ENCODE measurements at regions not wholly inside any gene's neighbourhood (a gene's known extent, or its start where the extent isn't known, plus 50 kb on each side); places are given as distances from the start of the nearest gene placed in this dataset.

DNA sequence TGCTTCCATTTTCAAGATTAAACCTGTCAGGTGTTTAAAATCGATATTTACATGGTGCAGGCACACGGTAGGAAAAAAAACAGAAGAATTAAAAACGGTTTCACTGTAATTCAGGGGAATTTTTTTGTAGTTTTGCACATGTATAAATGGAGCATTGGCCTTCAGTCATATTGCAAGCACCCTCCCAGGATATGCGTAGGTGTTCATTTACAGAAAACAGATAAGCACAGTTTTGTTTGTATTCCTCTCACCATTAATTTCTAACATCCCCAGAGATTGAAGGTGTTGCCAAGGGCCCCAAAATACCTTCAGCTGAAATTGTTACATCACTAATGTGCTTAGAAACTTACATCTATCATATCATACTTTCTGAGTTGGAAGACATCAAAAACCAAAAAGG lies 427.1 kb upstream of the NR2F2 start:
- H3K4me3 ChIP-seq (ENCODE audit: low read depth in 2 of 2, low read length in 1 of 2): no peak overlapping the region
- ChIA-PET POLR2A (no interaction called here), CTCF (interaction anchor here (0.7 kb wide), 1 partner anchor 8 kb away, joined by 3 read pairs; no protein-coding TSS in a partner anchor)
- H3K4me1 ChIP-seq (ENCODE audit: control insufficient read depth in 1 of 2, insufficient read depth in 2 of 2, low read depth in 1 of 2, low read length in 1 of 2): no peaks in the 10 kb centered on the region
- no peaks in the 10 kb centered on the region for H3K9me2 ChIP-seq
- 20% methylated on average over 4 of the region's 4 CpGs for WGBS (ENCODE audit: low lambda C conversion rate)
- H3K27me3 ChIP-seq (ENCODE audit: insufficient read depth): no peaks in the 10 kb centered on the region
- no peaks in the 10 kb centered on the region for H3F3A ChIP-seq (replicated peaks; ENCODE audit: insufficient read depth)
- H3K27ac ChIP-seq (ENCODE audit: low read depth in 2 of 2, low read length in 1 of 2): no peak overlapping the region
- TF ChIP-seq SMC3 (IDR thresholded peaks at IDR 0.05; ENCODE audit: low read depth, low read length) (no peak), GABPA (IDR thresholded peaks at IDR 0.05; ENCODE audit: low read depth) (no peak), POLR2AphosphoS5 (IDR thresholded peaks at IDR 0.05; ENCODE audit: low read depth, low read length) (no peak), RAD21 (IDR thresholded peaks at IDR 0.05; ENCODE audit: low read length) (no peak), MEF2A (IDR thresholded peaks at IDR 0.05; ENCODE audit: borderline replicate concordance, low read depth) (no peak), RXRA (IDR thresholded peaks at IDR 0.05; ENCODE audit: borderline replicate concordance, low read depth) (no peak), FOXM1 (IDR thresholded peaks at IDR 0.05; ENCODE audit: low read depth) (no peak), YY1 (IDR thresholded peaks at IDR 0.05; ENCODE audit: low read depth) (no peak), CHD2 (IDR thresholded peaks at IDR 0.05; ENCODE audit: low read length, partially characterized antibody) (no peak), RCOR1 (IDR thresholded peaks at IDR 0.05; ENCODE audit: low read length) (no peak), NRF1 (IDR thresholded peaks at IDR 0.05; ENCODE audit: low read depth, low read length) (no peak), SIN3A (IDR thresholded peaks at IDR 0.05; ENCODE audit: borderline replicate concordance, low read depth, low read length) (no peak), JUND (IDR thresholded peaks at IDR 0.05) (no peak), GATA2 (CRISPR knock-in tag; IDR thresholded peaks at IDR 0.05) (no peak), EZH2phosphoT487 (IDR thresholded peaks at IDR 0.05; ENCODE audit: borderline replicate concordance, low read depth) (no peak), FOXJ3 (CRISPR knock-in tag; IDR thresholded peaks at IDR 0.05) (no peak)
- TF ChIP-seq, protein P1, sequence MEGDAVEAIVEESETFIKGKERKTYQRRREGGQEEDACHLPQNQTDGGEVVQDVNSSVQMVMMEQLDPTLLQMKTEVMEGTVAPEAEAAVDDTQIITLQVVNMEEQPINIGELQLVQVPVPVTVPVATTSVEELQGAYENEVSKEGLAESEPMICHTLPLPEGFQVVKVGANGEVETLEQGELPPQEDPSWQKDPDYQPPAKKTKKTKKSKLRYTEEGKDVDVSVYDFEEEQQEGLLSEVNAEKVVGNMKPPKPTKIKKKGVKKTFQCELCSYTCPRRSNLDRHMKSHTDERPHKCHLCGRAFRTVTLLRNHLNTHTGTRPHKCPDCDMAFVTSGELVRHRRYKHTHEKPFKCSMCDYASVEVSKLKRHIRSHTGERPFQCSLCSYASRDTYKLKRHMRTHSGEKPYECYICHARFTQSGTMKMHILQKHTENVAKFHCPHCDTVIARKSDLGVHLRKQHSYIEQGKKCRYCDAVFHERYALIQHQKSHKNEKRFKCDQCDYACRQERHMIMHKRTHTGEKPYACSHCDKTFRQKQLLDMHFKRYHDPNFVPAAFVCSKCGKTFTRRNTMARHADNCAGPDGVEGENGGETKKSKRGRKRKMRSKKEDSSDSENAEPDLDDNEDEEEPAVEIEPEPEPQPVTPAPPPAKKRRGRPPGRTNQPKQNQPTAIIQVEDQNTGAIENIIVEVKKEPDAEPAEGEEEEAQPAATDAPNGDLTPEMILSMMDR (IDR thresholded peaks at IDR 0.05): no peak
- TF ChIP-seq, protein P2, sequence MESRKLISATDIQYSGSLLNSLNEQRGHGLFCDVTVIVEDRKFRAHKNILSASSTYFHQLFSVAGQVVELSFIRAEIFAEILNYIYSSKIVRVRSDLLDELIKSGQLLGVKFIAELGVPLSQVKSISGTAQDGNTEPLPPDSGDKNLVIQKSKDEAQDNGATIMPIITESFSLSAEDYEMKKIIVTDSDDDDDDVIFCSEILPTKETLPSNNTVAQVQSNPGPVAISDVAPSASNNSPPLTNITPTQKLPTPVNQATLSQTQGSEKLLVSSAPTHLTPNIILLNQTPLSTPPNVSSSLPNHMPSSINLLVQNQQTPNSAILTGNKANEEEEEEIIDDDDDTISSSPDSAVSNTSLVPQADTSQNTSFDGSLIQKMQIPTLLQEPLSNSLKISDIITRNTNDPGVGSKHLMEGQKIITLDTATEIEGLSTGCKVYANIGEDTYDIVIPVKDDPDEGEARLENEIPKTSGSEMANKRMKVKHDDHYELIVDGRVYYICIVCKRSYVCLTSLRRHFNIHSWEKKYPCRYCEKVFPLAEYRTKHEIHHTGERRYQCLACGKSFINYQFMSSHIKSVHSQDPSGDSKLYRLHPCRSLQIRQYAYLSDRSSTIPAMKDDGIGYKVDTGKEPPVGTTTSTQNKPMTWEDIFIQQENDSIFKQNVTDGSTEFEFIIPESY (IDR thresholded peaks at IDR 0.05; ENCODE audit: borderline replicate concordance, low read depth): no peak
- TF ChIP-seq, protein P3, sequence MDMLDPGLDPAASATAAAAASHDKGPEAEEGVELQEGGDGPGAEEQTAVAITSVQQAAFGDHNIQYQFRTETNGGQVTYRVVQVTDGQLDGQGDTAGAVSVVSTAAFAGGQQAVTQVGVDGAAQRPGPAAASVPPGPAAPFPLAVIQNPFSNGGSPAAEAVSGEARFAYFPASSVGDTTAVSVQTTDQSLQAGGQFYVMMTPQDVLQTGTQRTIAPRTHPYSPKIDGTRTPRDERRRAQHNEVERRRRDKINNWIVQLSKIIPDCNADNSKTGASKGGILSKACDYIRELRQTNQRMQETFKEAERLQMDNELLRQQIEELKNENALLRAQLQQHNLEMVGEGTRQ (IDR thresholded peaks at IDR 0.05; ENCODE audit: borderline replicate concordance, low read depth, low read length): no peak
- H3K9me3 ChIP-seq: no peaks in the 10 kb centered on the region
- no peaks in the 10 kb centered on the region for H3K36me3 ChIP-seq (replicated peaks in 1 of 2; ENCODE audit: control insufficient read depth in 1 of 2, insufficient read depth in 2 of 2, low read length in 1 of 2)
- no peaks in the 10 kb centered on the region for H3K79me2 ChIP-seq (ENCODE audit: insufficient read depth)
- H3K9ac ChIP-seq: no peak overlapping the region
- no peak overlapping the region for H3K4me2 ChIP-seq
- DNase-seq: no peak
- no peak overlapping the region for H2AFZ ChIP-seq (ENCODE audit: low read depth)
- no peaks in the 10 kb centered on the region for H4K20me1 ChIP-seq (ENCODE audit: insufficient read depth)
